GM21515 (cell line): ENCODE measurements at regions not wholly inside any gene's neighbourhood (a gene's known extent, or its start where the extent isn't known, plus 50 kb on each side); places are given as distances from the start of the nearest gene placed in this dataset.
A peak's percentile ranks its signal among the peaks of the same experiment; 100 is the strongest.

Experiments
- ATAC-seq: cut with Tn5 transposase; IDR thresholded peaks from one replicate; pipeline ENCODE4 v1.9.1; 2021; ENCODE audit not compliant: unreplicated experiment

DNA sequence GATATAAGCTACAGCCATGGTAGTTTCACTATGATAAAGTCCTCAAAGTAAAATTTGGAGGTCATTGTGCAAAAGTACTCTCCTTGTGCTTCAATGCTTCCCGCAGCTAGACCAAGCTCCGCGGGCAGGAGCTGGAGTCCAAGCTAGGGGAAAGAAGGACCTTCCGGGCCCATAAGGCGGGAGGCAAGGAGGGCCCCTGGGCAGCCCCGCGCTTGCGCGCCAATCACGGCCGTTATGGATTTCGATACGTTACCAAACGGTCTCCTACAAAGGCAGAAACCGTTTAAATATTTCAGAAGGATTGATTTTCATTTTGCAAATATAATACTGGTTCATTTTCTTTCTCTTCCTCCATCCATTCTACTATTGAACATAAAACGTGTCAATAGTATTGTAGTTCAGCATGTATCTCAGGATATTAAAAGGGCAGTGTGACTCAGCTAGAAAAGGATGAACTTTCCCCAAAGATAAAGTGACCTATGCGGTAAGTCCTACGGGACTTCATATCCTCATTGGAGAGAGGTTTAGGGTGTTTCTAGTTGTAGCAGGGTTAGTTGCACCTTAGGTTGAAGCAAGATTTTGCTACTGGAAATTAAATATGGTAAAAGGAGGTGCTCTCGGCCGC lies 128.0 kb downstream of the KIF20B start:
- ATAC-seq = no peak

- ATAC-seq = no peak
Measured at GRCh38 chr10:89829887-89830269, 128.5 kb downstream of the KIF20B start.

GRCh38 chr10:89830624-89831023 lies 129.2 kb downstream of the KIF20B start:
- ATAC-seq = no peak

GRCh38 chr10:89836840-89837164 lies 135.4 kb downstream of the KIF20B start:
- no peak for ATAC-seq

GRCh38 chr10:89837165-89838043 lies 136.0 kb downstream of the KIF20B start:
- ATAC-seq = no peak

DNA sequence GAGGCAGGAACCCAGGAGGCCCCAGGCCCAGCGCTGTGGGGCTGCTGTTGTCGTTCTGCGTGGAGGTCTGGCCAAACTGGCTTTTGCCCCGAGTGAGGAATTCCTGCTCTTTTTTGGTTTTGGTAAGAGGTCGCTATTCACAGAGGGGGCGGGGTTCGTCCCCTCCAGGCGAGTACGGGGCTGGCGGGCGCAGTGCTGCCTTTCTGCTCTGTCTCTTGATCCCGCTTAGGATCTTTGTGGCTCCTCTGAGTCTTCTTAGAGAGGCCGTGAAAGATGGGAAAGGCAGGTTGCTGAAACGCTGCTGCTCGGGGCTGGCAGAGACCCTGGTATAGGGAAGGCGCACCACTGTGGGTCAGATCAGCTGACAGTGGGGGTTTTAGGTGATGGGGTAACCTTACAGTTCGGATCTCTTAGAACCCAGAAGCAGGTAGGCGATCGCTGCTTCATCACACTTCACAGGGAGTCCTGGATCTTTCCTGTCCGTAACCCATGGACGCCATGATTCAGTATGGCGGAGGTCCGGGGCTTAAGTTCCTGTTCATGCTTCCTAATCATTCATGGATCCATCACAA lies 136.7 kb downstream of the KIF20B start:
- ATAC-seq = no peak

DNA sequence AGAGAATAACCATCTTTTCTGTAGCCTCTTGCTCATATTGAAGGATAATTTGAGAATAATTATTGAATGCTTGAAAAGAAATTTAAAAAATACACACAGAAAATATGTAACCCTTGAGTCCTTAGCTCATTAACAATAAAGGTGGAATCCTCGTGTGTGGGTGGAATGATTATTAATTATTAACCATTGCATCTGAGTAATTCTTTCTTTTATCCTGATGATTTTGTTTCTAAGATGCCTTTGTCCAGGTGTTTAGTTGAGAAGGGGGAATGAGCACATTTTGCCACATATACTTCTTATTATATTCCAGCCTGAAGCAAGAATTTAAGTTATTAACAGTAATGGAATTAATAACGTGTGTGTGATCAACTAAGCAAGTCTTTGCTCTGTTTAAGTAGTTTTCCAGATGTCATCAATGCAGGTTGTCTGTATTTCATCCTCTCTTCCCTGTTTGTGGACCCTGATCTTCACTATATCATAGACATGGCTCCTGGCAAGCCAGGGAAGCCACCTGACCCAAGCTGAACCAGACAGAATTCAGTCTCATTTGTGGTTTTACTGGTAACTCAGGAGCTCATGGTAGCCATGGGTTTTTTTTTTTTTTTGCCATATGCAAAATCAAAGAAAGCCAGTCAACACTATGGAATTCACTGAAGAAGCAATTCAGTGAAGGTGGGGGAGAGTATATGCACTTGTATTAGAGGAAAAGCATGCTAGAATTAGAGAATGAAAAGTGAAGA lies 144.3 kb downstream of the KIF20B start:
- no peak for ATAC-seq

DNA sequence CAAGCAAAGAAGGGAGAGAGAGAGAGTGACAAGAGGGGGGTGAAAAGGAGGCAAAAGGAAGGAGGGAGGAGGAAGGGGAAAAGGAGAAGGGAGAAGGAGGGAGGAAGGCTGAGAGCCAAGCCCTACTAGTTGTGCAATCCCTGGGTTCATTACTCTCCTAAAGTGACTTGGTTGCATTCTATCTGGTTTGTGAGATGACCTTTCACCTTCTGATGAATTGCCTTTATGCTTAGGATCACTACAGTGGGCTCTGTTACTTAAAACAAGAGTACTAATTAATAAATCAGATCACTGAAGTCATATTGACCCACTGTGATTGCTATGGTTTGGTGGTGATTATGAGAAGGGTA lies 144.9 kb downstream of the KIF20B start:
- ATAC-seq = no peak

- no peak for ATAC-seq
Measured at GRCh38 chr10:89846786-89847185, 145.4 kb downstream of the KIF20B start.

DNA sequence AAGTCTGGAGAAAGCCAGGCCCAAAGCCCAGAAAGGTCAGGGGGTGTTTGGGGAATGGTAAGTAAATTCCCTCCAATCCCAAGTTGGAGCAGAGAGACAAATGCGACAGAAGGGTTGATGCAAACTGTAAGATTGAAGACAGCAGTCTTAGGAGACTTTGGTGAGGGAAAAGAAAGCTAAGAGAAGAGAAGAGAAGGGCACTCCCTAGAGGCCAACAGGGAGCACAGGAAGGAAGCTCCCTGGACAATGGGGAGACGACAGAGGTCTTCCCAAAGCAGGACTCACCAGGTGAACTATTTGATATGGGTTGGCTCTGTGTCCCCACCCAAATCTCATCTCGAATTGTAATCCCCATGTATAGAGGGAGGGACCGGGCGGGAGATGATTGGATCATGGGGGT lies 151.5 kb downstream of the KIF20B start:
- ATAC-seq = no peak

DNA sequence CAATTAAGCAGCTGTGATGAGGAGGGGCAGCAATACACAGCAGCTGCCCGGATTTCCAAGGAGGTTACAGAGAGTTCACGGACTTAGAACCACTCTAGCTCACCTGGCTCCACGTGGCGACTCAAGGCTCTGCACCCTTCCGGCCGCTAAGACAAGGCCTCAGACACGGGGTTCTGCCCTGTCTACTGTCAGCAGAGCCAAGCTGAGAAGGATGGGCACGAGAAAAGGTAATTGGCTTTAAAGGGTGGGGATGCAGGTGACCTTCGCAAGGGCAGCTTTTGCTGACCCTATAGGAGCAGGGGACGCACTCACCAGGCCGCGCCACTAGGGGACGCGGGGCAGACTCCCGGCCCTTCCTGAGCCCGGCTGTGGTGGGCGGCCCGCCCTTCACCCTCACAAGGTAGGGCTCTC lies 152.4 kb downstream of the KIF20B start:
- no peak for ATAC-seq

DNA sequence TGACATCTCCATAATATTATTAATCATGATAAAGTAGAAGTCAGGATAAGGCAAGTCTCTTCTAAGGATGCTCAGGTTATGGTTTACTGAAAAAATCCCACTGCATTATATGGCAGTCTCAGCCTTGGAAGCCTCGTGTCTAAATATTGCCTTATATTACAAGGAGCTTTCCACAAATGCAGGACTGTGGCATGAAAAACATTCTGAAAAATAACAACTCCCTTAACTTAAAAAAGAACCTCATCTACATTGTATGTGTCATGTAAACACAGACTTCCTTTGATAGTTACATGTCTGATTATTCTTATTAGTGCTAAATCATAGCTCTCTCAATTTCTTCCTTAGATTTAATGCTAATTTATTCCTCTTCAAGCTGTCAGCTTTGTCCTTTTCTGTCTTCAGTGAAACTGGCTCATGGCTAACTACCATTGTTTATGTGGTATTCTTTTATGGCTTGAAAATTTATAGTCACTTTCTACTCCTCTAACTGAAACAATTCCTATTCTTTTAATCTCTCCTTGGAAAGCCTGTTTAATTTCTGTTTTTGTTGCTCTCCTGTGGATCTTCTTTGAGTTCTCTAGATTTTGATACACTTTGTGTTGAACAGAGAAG lies 156.1 kb downstream of the KIF20B start:
- no peak for ATAC-seq

- no peak for ATAC-seq
Measured at GRCh38 chr10:89861199-89861573, 159.8 kb downstream of the KIF20B start.

DNA sequence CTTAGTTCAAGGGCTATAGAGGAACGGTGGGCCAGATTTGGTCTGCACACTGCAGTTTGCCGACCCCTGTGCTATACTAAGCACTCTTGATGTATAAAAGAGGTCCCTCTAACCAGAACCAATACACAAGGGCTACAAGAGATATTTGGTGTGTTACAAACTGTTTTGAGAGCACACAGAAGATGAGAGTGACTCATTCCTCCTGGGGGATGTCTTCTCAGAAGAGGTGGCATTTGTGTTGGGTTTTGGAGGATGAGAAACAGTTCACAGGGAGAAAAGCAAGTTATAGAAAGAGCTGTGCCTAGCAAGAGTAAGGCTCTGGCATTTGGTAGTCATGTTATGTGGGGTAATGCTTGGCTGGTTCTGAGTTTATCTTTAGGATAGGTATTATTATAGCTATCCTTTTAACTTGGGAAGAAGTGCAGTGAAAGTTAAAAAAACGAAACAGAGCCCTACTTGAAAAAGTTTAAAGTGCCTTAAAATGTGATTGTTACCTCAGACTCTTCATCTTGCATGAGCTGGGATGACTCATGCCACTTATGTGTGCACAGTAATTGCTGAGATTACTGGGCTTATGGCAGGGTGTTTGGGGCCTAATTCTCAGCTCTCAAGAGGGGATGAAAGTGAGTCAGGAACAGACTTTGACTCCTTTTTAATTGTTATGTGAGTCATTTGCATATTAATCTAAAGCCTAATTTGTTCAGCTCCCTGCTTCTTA lies 160.4 kb downstream of the KIF20B start:
- no peak for ATAC-seq

DNA sequence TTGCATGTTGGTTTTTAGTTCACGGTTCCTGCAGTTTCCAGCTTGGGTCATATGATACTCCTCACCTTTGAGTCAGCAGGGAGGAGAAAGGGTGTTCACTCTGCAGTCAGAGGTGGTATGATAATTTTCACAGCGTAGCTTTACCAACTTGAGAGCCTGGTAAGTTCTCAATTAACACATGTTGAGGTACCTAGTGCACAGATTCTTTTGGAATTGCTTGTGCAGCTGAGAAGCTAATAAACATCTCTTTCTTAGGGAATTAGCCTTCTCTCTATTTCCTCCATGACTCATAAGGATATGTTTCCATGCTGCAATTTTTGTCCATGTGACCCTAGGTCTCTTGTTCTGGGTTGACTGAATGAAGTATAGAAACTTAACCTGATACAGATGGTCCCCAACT lies 166.6 kb downstream of the KIF20B start:
- no peak for ATAC-seq

- no peak for ATAC-seq
Measured at GRCh38 chr10:89869180-89869579, 167.8 kb downstream of the KIF20B start.

GRCh38 chr10:89869592-89870156 lies 168.3 kb downstream of the KIF20B start:
- no peak for ATAC-seq

- ATAC-seq = no peak
Measured at GRCh38 chr10:89870936-89871335, 169.5 kb downstream of the KIF20B start.

DNA sequence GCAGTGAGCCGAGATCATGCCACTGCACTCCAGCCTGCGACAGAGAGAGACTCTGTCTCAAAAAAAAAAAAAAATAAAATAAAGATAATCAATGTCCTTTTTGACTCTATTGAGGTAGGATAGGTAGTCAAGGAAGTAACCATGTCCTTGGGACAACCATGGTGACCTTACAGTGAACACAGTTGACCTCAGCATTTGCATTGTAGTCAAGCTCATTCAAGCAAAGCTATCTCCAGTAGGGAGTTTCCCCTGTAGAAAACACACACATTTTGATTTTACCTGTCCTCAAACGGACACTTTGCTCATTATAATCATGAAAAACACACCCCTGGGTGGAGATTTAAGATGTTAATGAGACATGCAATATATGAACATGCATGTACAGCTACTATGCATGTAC lies 171.7 kb downstream of the KIF20B start:
- peak; percentile 68 for ATAC-seq

DNA sequence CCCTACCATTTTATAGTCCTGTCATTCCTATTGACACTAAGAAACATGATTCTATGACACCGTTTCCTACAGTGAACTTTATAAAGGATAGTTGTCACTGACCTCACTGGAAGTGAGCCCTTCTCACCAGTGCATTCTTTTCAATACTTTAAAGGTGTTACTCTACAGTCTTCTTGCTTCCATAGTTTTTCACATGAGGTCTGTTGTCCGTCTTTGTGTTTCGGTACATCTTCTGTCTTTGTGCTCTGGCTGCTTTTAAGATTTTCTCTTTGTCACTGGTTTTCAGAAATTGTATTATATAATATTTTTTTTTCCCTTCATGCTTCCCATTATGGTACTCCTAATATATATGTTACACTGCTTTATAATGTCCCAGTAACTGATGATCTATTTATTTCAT lies 174.2 kb downstream of the KIF20B start:
- no peak for ATAC-seq
